ENCODE measurements at regions not wholly inside any gene's neighbourhood (a gene's known extent, or its start where the extent isn't known, plus 50 kb on each side); places are given as distances from the start of the nearest gene placed in this dataset.

GRCh38 chr3:124483915-124484470, 246.3 kb upstream of the UMPS start:
- Histone ChIP-seq H3K36me3 (no peaks in the 10 kb centered on the region), H3K4me1 (no peaks in the 10 kb centered on the region), H3K4me3 (no peak overlapping the region), H3K27me3 (no peaks in the 10 kb centered on the region), H3K9me3 (no peaks in the 10 kb centered on the region), H3K27ac (no peak overlapping the region)
- no peak for DNase-seq (ENCODE audit: low spot score in 2 of 2)
- TF ChIP-seq CTCF (IDR thresholded peaks at IDR 0.05) (no peak), POLR2A (IDR thresholded peaks at IDR 0.05) (no peak), POLR2AphosphoS5 (IDR thresholded peaks at IDR 0.05) (no peak)
- intact Hi-C loops (cut with DNase I; ENCODE audit: low total_unique reads): no loop called here

GRCh38 chr3:124486324-124486723, 243.9 kb upstream of the UMPS start:
- Histone ChIP-seq H3K27ac (no peak overlapping the region), H3K36me3 (no peaks in the 10 kb centered on the region), H3K4me3 (no peak overlapping the region), H3K9me3 (no peaks in the 10 kb centered on the region), H3K4me1 (no peaks in the 10 kb centered on the region), H3K27me3 (no peaks in the 10 kb centered on the region)
- DNase-seq (ENCODE audit: low spot score in 2 of 2): no peak
- intact Hi-C loops (cut with DNase I; ENCODE audit: low total_unique reads): no loop called here
- TF ChIP-seq POLR2A (IDR thresholded peaks at IDR 0.05) (no peak), POLR2AphosphoS5 (IDR thresholded peaks at IDR 0.05) (no peak), CTCF (IDR thresholded peaks at IDR 0.05) (no peak)

- Histone ChIP-seq H3K4me1 (no peaks in the 10 kb centered on the region), H3K27ac (no peak overlapping the region), H3K9me3 (no peaks in the 10 kb centered on the region), H3K36me3 (no peaks in the 10 kb centered on the region), H3K4me3 (no peak overlapping the region), H3K27me3 (no peaks in the 10 kb centered on the region)
- DNase-seq (ENCODE audit: low spot score in 2 of 2): no peak
- intact Hi-C loops (cut with DNase I; ENCODE audit: low total_unique reads): no loop called here
- TF ChIP-seq CTCF (IDR thresholded peaks at IDR 0.05) (no peak), POLR2AphosphoS5 (IDR thresholded peaks at IDR 0.05) (no peak)
Observed at GRCh38 chr3:124489506-124489905, 240.7 kb upstream of the UMPS start.

- Histone ChIP-seq H3K9me3 (no peaks in the 10 kb centered on the region), H3K4me1 (no peaks in the 10 kb centered on the region), H3K4me3 (no peak overlapping the region), H3K27me3 (no peaks in the 10 kb centered on the region), H3K27ac (no peak overlapping the region), H3K36me3 (no peaks in the 10 kb centered on the region)
- intact Hi-C loops (cut with DNase I; ENCODE audit: low total_unique reads): no loop called here
- DNase-seq (ENCODE audit: low spot score in 2 of 2): no peak
- TF ChIP-seq POLR2A (IDR thresholded peaks at IDR 0.05): no peak
- TF ChIP-seq POLR2AphosphoS5 (IDR thresholded peaks at IDR 0.05): no peak
- no peak for TF ChIP-seq CTCF (IDR thresholded peaks at IDR 0.05)
Observed at GRCh38 chr3:124491098-124491497, 239.2 kb upstream of the UMPS start.

- no peaks in the 10 kb centered on the region for H3K27me3 ChIP-seq
- no peak overlapping the region for H3K4me3 ChIP-seq
- no peaks in the 10 kb centered on the region for H3K9me3 ChIP-seq
- no peaks in the 10 kb centered on the region for H3K4me1 ChIP-seq
- no peak for TF ChIP-seq CTCF (IDR thresholded peaks at IDR 0.05)
- TF ChIP-seq POLR2A (IDR thresholded peaks at IDR 0.05): no peak
- no peaks in the 10 kb centered on the region for H3K36me3 ChIP-seq
- no peak for DNase-seq (ENCODE audit: low spot score in 2 of 2)
- no peak overlapping the region for H3K27ac ChIP-seq
- intact Hi-C loops (cut with DNase I; ENCODE audit: low total_unique reads): no loop called here
Observed at GRCh38 chr3:124491875-124492274, 238.4 kb upstream of the UMPS start.
